Naive thymus-derived CD4-positive, alpha-beta T cell (primary cell): ENCODE measurements at regions not wholly inside any gene's neighbourhood (a gene's known extent, or its start where the extent isn't known, plus 50 kb on each side); places are given as distances from the start of the nearest gene placed in this dataset.
A peak's percentile ranks its signal among the peaks of the same experiment; 100 is the strongest.
"Not testable (repeated sequence)": the region's sequence is repeated elsewhere in the genome, so short reads cannot be mapped to it uniquely, and the experiment has no call there.

Experiments used
- ATAC-seq: fragments of 150-1000 bp; cut with Tn5 transposase; 2 replicates; pipeline ENCODE4 v1.10.0; 2021; ENCODE audit warnings: mild to moderate bottlenecking, moderate library complexity
- CTCF ChIA-PET: fragments of 350-600 bp; sonication (Branson Sonifier 250); formaldehyde crosslinking; loops from one replicate; lab custom pipeline; 2021; ENCODE audit warnings: antibody characterized with exemption; lab: Charles Lee
- POLR2A ChIA-PET: fragments of 350-600 bp; sonication (Branson Sonifier 250); formaldehyde crosslinking; loops from one replicate; lab custom pipeline; 2021; ENCODE audit warnings: antibody characterized with exemption, inconsistent platforms; lab: Charles Lee
- DNase-seq, 9 donors: peaks; one replicate each; pipeline versions ENCODE4 v3.0.0 to v3.0.0-alpha.2; 2020 to 2022; ENCODE audit warnings: mixed read lengths in 1 of 9
- H3K27ac ChIP-seq: one replicate; pipeline ENCODE4 v1.7.0; 2013; ENCODE audit warnings: mild to moderate bottlenecking, low read depth, low read length, moderate library complexity
- H3K27me3 ChIP-seq, 2 donors: one replicate each; pipeline ENCODE4 v1.7.0; 2013; ENCODE audit warnings: low read length in 2 of 2, mild to moderate bottlenecking in 2 of 2, moderate library complexity in 2 of 2; ENCODE audit not compliant: control insufficient read depth in 2 of 2, insufficient read depth in 2 of 2
- H3K36me3 ChIP-seq, 3 experiments: 1 replicate in 2 of 3; 2 replicates in 1 of 3; pipeline ENCODE4 v1.7.0; 2013; ENCODE audit warnings: low read length in 3 of 3, mild to moderate bottlenecking in 3 of 3, moderate library complexity in 1 of 3; ENCODE audit not compliant: insufficient read depth in 3 of 3, control insufficient read depth in 2 of 3
- H3K4me1 ChIP-seq, 2 donors: one replicate each; pipeline ENCODE4 v1.7.0; 2013; ENCODE audit warnings: low read length in 2 of 2, mild to moderate bottlenecking in 2 of 2, moderate library complexity in 1 of 2; ENCODE audit not compliant: control insufficient read depth in 2 of 2, insufficient read depth in 2 of 2
- H3K4me3 ChIP-seq: 2 replicates; pipeline ENCODE4 v1.7.0; 2013; ENCODE audit warnings: mild to moderate bottlenecking, low read length
- H3K9me3 ChIP-seq, 3 experiments: 1 replicate in 2 of 3; 2 replicates in 1 of 3; pipeline ENCODE4 v1.7.0; 2013; ENCODE audit warnings: low read length in 3 of 3; ENCODE audit not compliant: control insufficient read depth in 2 of 3
- H3K27ac Mint-ChIP-seq, 9 donors: one replicate each; pipeline ENCODE4 v1.8.0; 2020 to 2022; ENCODE audit warnings: mixed read lengths in 9 of 9, mild to moderate bottlenecking in 8 of 9, moderate library complexity in 5 of 9, inconsistent platforms in 2 of 9
- H3K27me3 Mint-ChIP-seq, 5 donors: one replicate each; pipeline ENCODE4 v1.8.0; 2021 to 2022; ENCODE audit warnings: mixed read lengths in 5 of 5, mild to moderate bottlenecking in 1 of 5
- H3K36me3 Mint-ChIP-seq, 5 donors: one replicate each; pipeline ENCODE4 v1.8.0; 2020 to 2022; ENCODE audit warnings: mixed read lengths in 5 of 5, mild to moderate bottlenecking in 3 of 5, inconsistent platforms in 1 of 5
- H3K4me1 Mint-ChIP-seq, 7 donors: one replicate each; pipeline ENCODE4 v1.8.0; 2020 to 2022; ENCODE audit warnings: mixed read lengths in 7 of 7, mild to moderate bottlenecking in 3 of 7, inconsistent platforms in 1 of 7
- H3K4me3 Mint-ChIP-seq, 10 donors: one replicate each; pipeline ENCODE4 v1.8.0; 2020 to 2022; ENCODE audit warnings: mild to moderate bottlenecking in 10 of 10, mixed read lengths in 10 of 10, moderate library complexity in 6 of 10, inconsistent platforms in 2 of 10
- H3K9me3 Mint-ChIP-seq, 11 donors: one replicate each; pipeline ENCODE4 v1.8.0; 2020 to 2022; ENCODE audit warnings: mixed read lengths in 11 of 11, mild to moderate bottlenecking in 4 of 11, inconsistent platforms in 1 of 11, moderate library complexity in 1 of 11
- intact Hi-C, 2 donors: fragments of 100-400 bp; cut with micrococcal nuclease; formaldehyde crosslinking; loops; one replicate each; pipeline ENCODE4 v1.15.1; 2023

DNA sequence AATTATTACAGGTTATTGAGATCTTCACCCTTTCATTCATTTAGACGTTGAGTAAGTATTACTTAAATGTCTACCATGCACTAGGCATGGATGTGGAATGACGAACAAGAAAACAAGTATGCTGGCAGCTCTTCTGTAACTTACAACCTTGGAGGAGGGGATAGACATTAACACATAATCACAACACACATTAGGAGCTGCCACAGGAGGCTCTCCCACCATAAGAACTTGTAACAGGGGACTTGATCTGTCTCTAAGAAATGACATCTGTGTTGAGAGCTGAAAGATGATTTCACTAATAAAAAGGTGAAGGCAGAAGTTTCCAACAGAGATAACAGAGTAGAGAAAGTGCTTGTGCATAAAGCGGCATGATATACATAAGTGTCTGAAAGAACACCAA, 384.7 kb upstream of the ZEB2 start:
- Histone ChIP-seq H3K9me3 (no peaks in the 10 kb centered on the region), H3K36me3 (no peaks in the 10 kb centered on the region), H3K4me3 (no peak overlapping the region), H3K4me1 (no peaks in the 10 kb centered on the region), H3K27me3 (no peaks in the 10 kb centered on the region), H3K27ac (no peak overlapping the region)
- CTCF ChIA-PET, result no interaction called here
- no peaks in the 10 kb centered on the region for H3K4me1 Mint-ChIP-seq
- POLR2A ChIA-PET, result no interaction called here
- H3K9me3 Mint-ChIP-seq, result peaks cover 2 to 11% (median 6%) of the 10 kb centered on the region in 11 donors
- intact Hi-C loops, result no loop called here
- no peaks in the 10 kb centered on the region for H3K36me3 Mint-ChIP-seq
- no peak overlapping the region for H3K4me3 Mint-ChIP-seq
- no peak for ATAC-seq
- peaks cover 0 to 4% (median 0%) of the 10 kb centered on the region in 5 donors for H3K27me3 Mint-ChIP-seq
- no peak overlapping the region for H3K27ac Mint-ChIP-seq
- DNase-seq, result no peak

GRCh38 chr2:144903045-144903444, 383.1 kb upstream of the ZEB2 start:
- H3K9me3 ChIP-seq, H3K27me3 Mint-ChIP-seq, POLR2A ChIA-PET, H3K27ac ChIP-seq, CTCF ChIA-PET, H3K36me3 ChIP-seq, H3K4me3 Mint-ChIP-seq, H3K27ac Mint-ChIP-seq, H3K4me1 ChIP-seq, intact Hi-C loops, H3K4me3 ChIP-seq, DNase-seq, H3K36me3 Mint-ChIP-seq, H3K27me3 ChIP-seq, H3K4me1 Mint-ChIP-seq, ATAC-seq: not testable (repeated sequence)
- peaks cover 2 to 11% (median 6%) of the 10 kb centered on the region in 11 donors for H3K9me3 Mint-ChIP-seq

DNA sequence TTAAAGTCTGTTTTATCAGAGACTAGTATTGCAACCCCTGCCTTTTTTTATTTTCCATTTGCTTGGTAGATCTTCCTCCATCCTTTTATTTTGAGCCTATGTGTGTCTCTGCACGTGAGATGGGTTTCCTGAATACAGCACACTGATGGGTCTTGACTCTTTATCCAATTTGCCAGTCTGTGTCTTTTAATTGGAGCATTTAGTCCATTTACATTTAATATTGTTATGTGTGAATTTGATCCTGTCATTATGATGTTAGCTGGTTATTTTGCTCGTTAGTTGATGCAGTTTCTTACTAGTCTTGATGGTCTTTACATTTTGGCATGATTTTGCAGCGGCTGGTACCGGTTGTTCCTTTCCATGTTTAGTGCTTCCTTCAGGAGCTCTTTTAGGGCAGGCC, 381.5 kb upstream of the ZEB2 start:
- H3K36me3 ChIP-seq, H3K4me3 ChIP-seq, H3K27me3 Mint-ChIP-seq, H3K4me1 ChIP-seq, H3K4me3 Mint-ChIP-seq, CTCF ChIA-PET, H3K36me3 Mint-ChIP-seq, DNase-seq, H3K27ac ChIP-seq, ATAC-seq, H3K27me3 ChIP-seq, H3K27ac Mint-ChIP-seq, H3K4me1 Mint-ChIP-seq, intact Hi-C loops, H3K9me3 ChIP-seq, POLR2A ChIA-PET: not testable (repeated sequence)
- peaks cover 2 to 11% (median 6%) of the 10 kb centered on the region in 11 donors for H3K9me3 Mint-ChIP-seq

GRCh38 chr2:144896341-144896740, 376.4 kb upstream of the ZEB2 start:
- POLR2A ChIA-PET, result no interaction called here
- H3K4me3 Mint-ChIP-seq, result no peak overlapping the region
- Histone ChIP-seq H3K36me3 (no peaks in the 10 kb centered on the region), H3K27ac (no peak overlapping the region), H3K9me3 (no peaks in the 10 kb centered on the region), H3K27me3 (no peaks in the 10 kb centered on the region), H3K4me3 (no peak overlapping the region), H3K4me1 (no peaks in the 10 kb centered on the region)
- intact Hi-C loops, result no loop called here
- CTCF ChIA-PET, result no interaction called here
- H3K36me3 Mint-ChIP-seq, result no peaks in the 10 kb centered on the region
- peaks cover 0 to 6% (median 0%) of the 10 kb centered on the region in 11 donors for H3K9me3 Mint-ChIP-seq
- ATAC-seq, result no peak
- DNase-seq, result no peak
- H3K27ac Mint-ChIP-seq, result no peak overlapping the region
- no peaks in the 10 kb centered on the region for H3K4me1 Mint-ChIP-seq
- peaks cover 0 to 3% (median 0%) of the 10 kb centered on the region in 5 donors for H3K27me3 Mint-ChIP-seq

- no peak overlapping the region for H3K4me3 ChIP-seq
- CTCF ChIA-PET, result no interaction called here
- Mint-ChIP-seq H3K27ac (no peak overlapping the region), H3K27me3 (peaks cover 0 to 3% (median 0%) of the 10 kb centered on the region in 5 donors), H3K9me3 (no peaks in the 10 kb centered on the region), H3K4me1 (peaks cover 0 to 2% (median 0%) of the 10 kb centered on the region in 7 donors), H3K36me3 (no peaks in the 10 kb centered on the region), H3K4me3 (no peak overlapping the region)
- POLR2A ChIA-PET, result no interaction called here
- no peaks in the 10 kb centered on the region for H3K9me3 ChIP-seq
- intact Hi-C loops, result no loop called here
- no peak for ATAC-seq
- H3K36me3 ChIP-seq, result no peaks in the 10 kb centered on the region
- H3K27me3 ChIP-seq, result no peaks in the 10 kb centered on the region
- H3K4me1 ChIP-seq, result no peaks in the 10 kb centered on the region
- H3K27ac ChIP-seq, result no peak overlapping the region
- DNase-seq, result no peak
Observed at GRCh38 chr2:144894612-144895599, 375.0 kb upstream of the ZEB2 start.

DNA sequence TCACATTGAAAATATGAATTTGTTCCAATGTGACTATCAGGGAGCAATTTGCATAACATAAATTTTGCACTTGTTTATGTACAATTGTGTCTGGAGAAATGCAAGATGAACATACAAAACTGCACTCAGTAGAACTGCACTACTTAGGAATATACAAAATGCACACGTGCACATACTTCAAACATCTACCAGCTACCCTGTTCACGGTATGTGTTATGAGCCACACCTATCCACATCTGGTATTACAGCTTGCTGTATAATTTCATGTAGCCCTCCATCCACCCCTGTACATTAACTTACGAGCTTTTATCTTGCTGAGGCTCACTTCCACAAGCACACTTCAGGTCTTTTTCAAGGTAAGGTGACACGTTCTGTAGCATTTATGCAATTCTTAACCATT, 373.5 kb upstream of the ZEB2 start:
- Histone ChIP-seq H3K27me3 (no peaks in the 10 kb centered on the region), H3K4me3 (no peak overlapping the region), H3K27ac (no peak overlapping the region), H3K4me1 (no peaks in the 10 kb centered on the region), H3K36me3 (no peaks in the 10 kb centered on the region), H3K9me3 (no peaks in the 10 kb centered on the region)
- H3K4me1 Mint-ChIP-seq, result peaks cover 0 to 2% (median 0%) of the 10 kb centered on the region in 7 donors
- H3K4me3 Mint-ChIP-seq, result no peak overlapping the region
- H3K36me3 Mint-ChIP-seq, result no peaks in the 10 kb centered on the region
- intact Hi-C loops, result no loop called here
- peaks cover 0 to 4% (median under 1%) of the 10 kb centered on the region in 5 donors for H3K27me3 Mint-ChIP-seq
- H3K9me3 Mint-ChIP-seq, result no peaks in the 10 kb centered on the region
- ChIA-PET POLR2A (no interaction called here), CTCF (no interaction called here)
- no peak overlapping the region for H3K27ac Mint-ChIP-seq
- ATAC-seq (no peak), DNase-seq (no peak)

GRCh38 chr2:144890828-144891227, 370.9 kb upstream of the ZEB2 start:
- Histone ChIP-seq H3K9me3 (no peaks in the 10 kb centered on the region), H3K27me3 (no peaks in the 10 kb centered on the region), H3K27ac (no peak overlapping the region), H3K36me3 (no peaks in the 10 kb centered on the region), H3K4me3 (no peak overlapping the region), H3K4me1 (no peaks in the 10 kb centered on the region)
- Mint-ChIP-seq H3K4me1 (peaks cover 0 to 2% (median 0%) of the 10 kb centered on the region in 7 donors), H3K27me3 (peaks cover 0 to 9% (median 4%) of the 10 kb centered on the region in 5 donors), H3K4me3 (no peak overlapping the region), H3K36me3 (no peaks in the 10 kb centered on the region), H3K27ac (no peak overlapping the region), H3K9me3 (peaks cover 0 to 3% (median 0%) of the 10 kb centered on the region in 11 donors)
- ChIA-PET CTCF (no interaction called here), POLR2A (no interaction called here)
- intact Hi-C loops, result no loop called here
- peak; percentile 60 for ATAC-seq
- no peak for DNase-seq
